H1 (cell line): ENCODE measurements at regions not wholly inside any gene's neighbourhood (a gene's known extent, or its start where the extent isn't known, plus 50 kb on each side); places are given as distances from the start of the nearest gene placed in this dataset.

Experiments used
- CHD2 ChIP-seq: IDR thresholded peaks from 2 replicates; pipeline ENCODE4 v1.6.1; 2012; ENCODE audit warnings: low read length, improper control_type of control experiment
- CTCF ChIP-seq, 3 experiments: IDR thresholded peaks; 1 replicate in 2 of 3; 2 replicates in 1 of 3; pipeline versions ENCODE4 v1.5.1 to v1.6.1; 2011; ENCODE audit warnings: low read length in 3 of 3, mild to moderate bottlenecking in 3 of 3, inconsistent platforms in 2 of 3, low read depth in 1 of 3, moderate library complexity in 1 of 3; ENCODE audit not compliant: insufficient read depth in 1 of 3; ENCODE audit errors: control extremely low read depth in 1 of 3
- EZH2 ChIP-seq: fragments of 200-600 bp; sonication (generic); IDR thresholded peaks from 2 replicates; pipeline ENCODE4 v1.7.1; 2012; ENCODE audit warnings: low read depth, mild to moderate bottlenecking, moderate library complexity, low read length, inconsistent platforms; ENCODE audit not compliant: severe bottlenecking
- POLR2A ChIP-seq, 2 experiments: IDR thresholded peaks; 1 replicate in 1 of 2; 2 replicates in 1 of 2; pipeline ENCODE4 v1.6.1; 2011; ENCODE audit warnings: low read depth in 2 of 2, low read length in 2 of 2, mild to moderate bottlenecking in 2 of 2; ENCODE audit errors: control extremely low read depth in 1 of 2
- SIN3A ChIP-seq, 2 experiments: IDR thresholded peaks in 1 of 2; conservative IDR thresholded peaks in 1 of 2; 2 replicates each; pipeline ENCODE4 v1.6.1; 2011 to 2012; ENCODE audit warnings: low read length in 2 of 2, improper control_type of control experiment in 1 of 2, low read depth in 1 of 2, mild to moderate bottlenecking in 1 of 2

GRCh38 chr16:59391617-59392364 lies 657.7 kb upstream of the GOT2 start:
- no peak for TF ChIP-seq EZH2
- TF ChIP-seq POLR2A (IDR thresholded peaks at IDR 0.05; ENCODE audit: control extremely low read depth in 1 of 2, low read depth in 2 of 2, low read length in 2 of 2) = no peak
- TF ChIP-seq CTCF (IDR thresholded peaks at IDR 0.05; ENCODE audit: control extremely low read depth in 1 of 3, insufficient read depth in 1 of 3, low read depth in 1 of 3, low read length in 3 of 3) = no peak
- no peak for TF ChIP-seq SIN3A (conservative IDR thresholded peaks at IDR 0.05 in 1 of 2, IDR thresholded peaks at IDR 0.05 in 1 of 2; ENCODE audit: low read depth in 1 of 2, low read length in 2 of 2)
- TF ChIP-seq CHD2 = no peak
